Adrenal gland (tissue), 9 donors: ENCODE measurements at regions not wholly inside any gene's neighbourhood (a gene's known extent, or its start where the extent isn't known, plus 50 kb on each side); places are given as distances from the start of the nearest gene placed in this dataset.

ENCODE experiments used
- DNase-seq, 7 donors: peaks; one replicate each; pipeline ENCODE4 v3.0.0-alpha.2; 2019 to 2020
- H3K27ac ChIP-seq, 5 donors: fragments of 200-600 bp; sonication (generic) in 4 of 5; 1 replicate in 3 of 5; 2 replicates in 2 of 5; pipeline versions ENCODE4 v1.5.1 to v1.8.0; 2016 to 2020; ENCODE audit warnings: mild to moderate bottlenecking in 1 of 5
- H3K27me3 ChIP-seq: fragments of 200-600 bp; 2 replicates; pipeline ENCODE4 v1.8.0; 2021
- H3K36me3 ChIP-seq, 2 donors: fragments of 200-600 bp; replicated peaks in 1 of 2; 1 replicate in 1 of 2; 2 replicates in 1 of 2; pipeline versions ENCODE4 v1.5.1 to v1.8.0; 2018 to 2022
- H3K4me1 ChIP-seq, 2 donors: fragments of 200-600 bp; replicated peaks in 1 of 2; 1 replicate in 1 of 2; 2 replicates in 1 of 2; pipeline versions ENCODE4 v1.5.1 to v1.8.0; 2018 to 2021
- H3K4me3 ChIP-seq, 4 donors: fragments of 200-600 bp; sonication (generic) in 3 of 4; one replicate each; pipeline ENCODE4 v1.5.1; 2016 to 2018
- H3K9me3 ChIP-seq, 3 donors: fragments of 200-600 bp; sonication (generic) in 1 of 3; replicated peaks in 1 of 3; 1 replicate in 2 of 3; 2 replicates in 1 of 3; pipeline versions ENCODE4 v1.5.1 to v1.8.0; 2016 to 2021
- POLR2A ChIP-seq, 2 donors: fragments of 450-650 bp; IDR thresholded peaks; one replicate each; pipeline ENCODE4 v1.6.1; 2017; ENCODE audit warnings: antibody characterized with exemption in 2 of 2, mild to moderate bottlenecking in 2 of 2, moderate library complexity in 1 of 2
- WGBS, 4 donors: extraction: QIAGEN DNeasy Blood & Tissue Kit in 2 of 4; methylation state at CpG; one replicate each; pipeline versions ENCODE4 v1.1.5 to v1.1.7; 2013 to 2017; 5-methylcytosine and 5-hydroxymethylcytosine counted together
- intact Hi-C, 2 donors: fragments of 100-400 bp; cut with DNase I; formaldehyde crosslinking; loops; one replicate each; pipeline versions ENCODE4 v1.14.1 to v1.15.0; 2022 to 2023
- TF ChIP-seq, protein P1 (sequence below), 6 experiments: fragments of 450-650 bp in 4 of 6; fragments of 200-600 bp in 2 of 6; sonication (generic) in 1 of 6; IDR thresholded peaks; 1 replicate in 5 of 6; 2 replicates in 1 of 6; pipeline versions ENCODE4 v1.5.1 to v1.8.0; 2016 to 2021; ENCODE audit warnings: antibody characterized with exemption in 6 of 6, mild to moderate bottlenecking in 2 of 6, moderate library complexity in 1 of 6
- donor health status: healthy with polysubstance abuse.
- donor health status: Bipolar disorder and iron deficiency.
- donor health status: DM: yes; HTN: yes; CAD: no.
- donor health status: DM: no; HTN: no; CAD: no.
- donor health status: DM: no; HTN: no; CAD: no.

DNA sequence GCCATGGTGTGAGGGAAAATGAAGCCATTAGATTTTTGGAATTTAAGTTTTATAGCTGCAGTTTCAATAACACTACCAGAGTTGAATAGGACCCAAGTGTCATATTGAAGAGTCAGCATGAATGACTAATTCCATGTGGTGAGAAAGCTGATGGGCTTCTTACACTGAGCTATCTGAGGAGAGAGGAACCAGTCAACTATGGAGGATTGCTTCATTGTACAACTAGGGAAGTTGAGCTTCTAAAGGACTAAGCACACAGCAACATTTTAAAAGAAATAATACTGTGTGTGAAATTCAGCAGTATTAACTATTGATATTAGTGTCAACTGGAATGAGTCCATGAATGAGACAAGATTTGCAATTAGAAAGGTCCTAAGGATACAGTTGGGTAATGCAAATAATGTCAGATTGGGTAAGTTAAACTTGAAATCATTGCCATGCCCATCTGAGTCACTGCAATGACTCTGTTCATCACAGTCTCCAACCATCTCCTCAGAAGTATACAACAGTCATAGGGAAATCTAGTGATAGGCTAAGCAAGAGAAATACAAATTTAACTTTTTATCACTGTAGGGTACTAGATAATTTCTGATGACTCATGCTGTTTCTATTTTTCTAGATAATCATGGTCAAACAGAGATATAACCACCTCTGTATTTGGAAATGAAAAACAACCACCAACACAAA, 394.2 kb downstream of the FSCB start:
- intact Hi-C loops = no loop called here
- DNase-seq = no peak

DNA sequence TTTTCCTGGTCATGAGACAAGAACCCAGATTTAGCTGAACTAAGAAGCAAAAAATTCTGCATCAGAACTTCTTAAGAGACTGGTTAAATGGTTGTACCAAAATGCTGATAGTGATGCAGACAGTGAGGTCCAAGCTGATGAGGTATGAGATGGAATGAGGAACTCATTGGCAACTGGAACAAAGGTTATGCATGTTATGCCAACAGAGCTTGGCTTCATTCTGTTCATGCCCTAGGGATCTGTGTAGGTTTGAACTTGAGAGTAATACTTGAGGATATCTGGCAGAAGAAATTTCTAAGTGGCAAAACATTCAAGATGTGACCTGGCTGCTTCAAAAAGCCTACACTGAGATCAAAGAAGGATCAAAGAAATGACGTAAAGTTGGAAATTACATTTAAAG, 398.0 kb downstream of the FSCB start:
- intact Hi-C loops = no loop called here

More for the DNA sequence above, 394.2 kb downstream of the FSCB start:
- Histone ChIP-seq H3K9me3 (no peaks in the 10 kb centered on the region), H3K4me3 (no peak overlapping the region), H3K4me1 (no peaks in the 10 kb centered on the region), H3K27me3 (no peaks in the 10 kb centered on the region), H3K36me3 (no peaks in the 10 kb centered on the region), H3K27ac (no peak overlapping the region)
- TF ChIP-seq POLR2A (IDR thresholded peaks at IDR 0.05) = no peak
- TF ChIP-seq, protein P1, sequence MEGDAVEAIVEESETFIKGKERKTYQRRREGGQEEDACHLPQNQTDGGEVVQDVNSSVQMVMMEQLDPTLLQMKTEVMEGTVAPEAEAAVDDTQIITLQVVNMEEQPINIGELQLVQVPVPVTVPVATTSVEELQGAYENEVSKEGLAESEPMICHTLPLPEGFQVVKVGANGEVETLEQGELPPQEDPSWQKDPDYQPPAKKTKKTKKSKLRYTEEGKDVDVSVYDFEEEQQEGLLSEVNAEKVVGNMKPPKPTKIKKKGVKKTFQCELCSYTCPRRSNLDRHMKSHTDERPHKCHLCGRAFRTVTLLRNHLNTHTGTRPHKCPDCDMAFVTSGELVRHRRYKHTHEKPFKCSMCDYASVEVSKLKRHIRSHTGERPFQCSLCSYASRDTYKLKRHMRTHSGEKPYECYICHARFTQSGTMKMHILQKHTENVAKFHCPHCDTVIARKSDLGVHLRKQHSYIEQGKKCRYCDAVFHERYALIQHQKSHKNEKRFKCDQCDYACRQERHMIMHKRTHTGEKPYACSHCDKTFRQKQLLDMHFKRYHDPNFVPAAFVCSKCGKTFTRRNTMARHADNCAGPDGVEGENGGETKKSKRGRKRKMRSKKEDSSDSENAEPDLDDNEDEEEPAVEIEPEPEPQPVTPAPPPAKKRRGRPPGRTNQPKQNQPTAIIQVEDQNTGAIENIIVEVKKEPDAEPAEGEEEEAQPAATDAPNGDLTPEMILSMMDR (IDR thresholded peaks at IDR 0.05) = no peak

DNA sequence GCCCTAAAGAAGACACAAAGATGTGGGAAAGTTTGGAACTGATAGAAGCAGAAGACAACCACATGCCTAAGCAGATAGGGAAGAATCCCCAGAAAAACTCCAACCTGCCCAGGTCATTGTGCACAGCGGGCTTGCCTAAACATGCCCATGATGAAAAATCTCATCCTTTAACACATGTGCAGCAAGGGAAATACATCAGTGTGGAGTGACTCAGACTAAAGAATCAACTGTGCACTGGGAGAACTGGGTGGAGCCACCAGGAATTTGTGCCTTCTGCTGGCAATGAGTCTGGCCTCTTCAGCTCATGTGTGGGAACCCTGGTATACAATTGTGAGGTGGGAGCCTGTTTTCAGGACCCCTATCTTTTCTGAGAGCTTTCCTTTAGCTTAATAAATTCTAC, 398.5 kb downstream of the FSCB start:
- no peaks in the 10 kb centered on the region for H3K36me3 ChIP-seq
- intact Hi-C loops = no loop called here
- no peaks in the 10 kb centered on the region for H3K27me3 ChIP-seq
- peaks cover 0 to 5% (median 0%) of the 10 kb centered on the region in 3 donors for H3K9me3 ChIP-seq
- H3K27ac ChIP-seq = no peak overlapping the region
- H3K4me3 ChIP-seq = no peak overlapping the region
- no peak for DNase-seq
- WGBS, 4 donors = 80 to 92% (median 89%) methylated on average over 1 of the region's 1 CpG
- no peaks in the 10 kb centered on the region for H3K4me1 ChIP-seq
- TF ChIP-seq POLR2A (IDR thresholded peaks at IDR 0.05) = no peak

More for the DNA sequence above, 398.0 kb downstream of the FSCB start:
- no peaks in the 10 kb centered on the region for H3K4me1 ChIP-seq
- no peak for TF ChIP-seq POLR2A (IDR thresholded peaks at IDR 0.05)
- H3K27ac ChIP-seq = no peak overlapping the region
- H3K27me3 ChIP-seq = no peaks in the 10 kb centered on the region
- 74 to 97% (median 78%) methylated on average over 1 of the region's 1 CpG for WGBS, 4 donors
- H3K9me3 ChIP-seq = peaks cover 0 to 5% (median 0%) of the 10 kb centered on the region in 3 donors
- DNase-seq = no peak
- H3K36me3 ChIP-seq = no peaks in the 10 kb centered on the region
- H3K4me3 ChIP-seq = no peak overlapping the region

DNA sequence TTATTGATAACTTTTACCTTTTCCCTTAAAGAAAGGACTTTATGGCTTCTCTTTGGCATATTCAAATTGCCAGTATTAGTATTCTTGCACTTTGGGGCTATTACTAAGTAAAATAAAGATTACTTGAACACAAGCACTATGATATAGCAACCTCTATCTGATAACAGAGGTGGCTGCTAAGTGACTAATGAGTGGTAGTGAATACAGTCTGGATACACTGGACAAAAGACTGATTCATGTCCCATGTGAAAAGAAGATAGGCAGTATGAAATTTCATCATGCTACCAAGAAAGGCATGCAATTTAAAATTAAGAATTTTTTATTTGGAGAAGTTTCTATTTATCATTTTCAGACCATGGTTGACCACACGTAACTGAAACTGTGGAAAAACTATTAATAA, 399.9 kb downstream of the FSCB start:
- no peak overlapping the region for H3K27ac ChIP-seq
- H3K9me3 ChIP-seq = peaks cover 0 to 5% (median 0%) of the 10 kb centered on the region in 3 donors
- H3K36me3 ChIP-seq = no peaks in the 10 kb centered on the region
- TF ChIP-seq, protein P1 (IDR thresholded peaks at IDR 0.05) = no peak
- TF ChIP-seq POLR2A (IDR thresholded peaks at IDR 0.05) = no peak
- H3K27me3 ChIP-seq = no peaks in the 10 kb centered on the region
- intact Hi-C loops = no loop called here
- H3K4me1 ChIP-seq = no peaks in the 10 kb centered on the region
- DNase-seq = no peak
- 57 to 65% (median 61%) methylated on average over 1 of the region's 1 CpG for WGBS, 4 donors
- no peak overlapping the region for H3K4me3 ChIP-seq

DNA sequence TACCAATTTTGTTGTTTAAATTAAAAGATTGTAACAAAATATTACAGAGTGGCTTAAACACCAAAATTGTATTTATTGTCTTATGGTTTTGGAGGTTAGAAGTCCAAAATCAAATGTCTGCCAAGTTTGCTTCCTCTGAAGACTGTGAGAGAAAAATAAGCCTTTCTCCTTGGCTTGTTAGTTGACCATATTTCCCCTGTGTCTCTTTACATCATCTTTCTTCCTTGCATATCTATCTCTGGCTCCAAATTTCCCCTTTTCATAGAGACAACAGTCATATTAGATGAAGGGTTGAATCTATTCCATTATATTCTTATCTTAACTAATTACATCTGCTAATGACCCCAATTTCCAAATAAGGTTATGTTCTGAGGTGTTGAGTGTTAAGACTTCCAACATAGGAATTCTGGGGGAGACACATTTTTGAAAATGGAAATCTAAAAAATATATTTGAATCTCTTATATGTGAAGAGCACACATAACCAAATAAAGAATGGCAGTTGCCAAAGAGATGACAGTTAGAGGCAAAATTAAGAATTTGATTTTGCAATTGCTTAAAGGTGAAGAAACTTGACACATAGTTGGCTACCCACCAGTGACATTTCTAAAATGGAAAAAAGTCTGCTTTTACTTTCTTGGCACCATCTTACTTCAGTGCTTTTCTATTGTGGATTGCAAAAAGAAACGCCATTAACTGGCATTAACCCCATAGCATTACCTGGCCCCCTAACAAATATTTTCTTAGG, 407.2 kb downstream of the FSCB start:
- no peak for DNase-seq
- TF ChIP-seq POLR2A (IDR thresholded peaks at IDR 0.05) = no peak
- TF ChIP-seq, protein P1 (IDR thresholded peaks at IDR 0.05) = no peak
- H3K4me3 ChIP-seq = no peak overlapping the region
- H3K9me3 ChIP-seq = no peaks in the 10 kb centered on the region
- intact Hi-C loops = no loop called here
- H3K36me3 ChIP-seq = no peaks in the 10 kb centered on the region
- WGBS, 4 donors = 53 to 78% (median 66%) methylated on average over 1 of the region's 1 CpG
- no peak overlapping the region for H3K27ac ChIP-seq
- H3K4me1 ChIP-seq = no peaks in the 10 kb centered on the region
- no peaks in the 10 kb centered on the region for H3K27me3 ChIP-seq
